Neuron (in vitro differentiated cells): ENCODE measurements at regions not wholly inside any gene's neighbourhood (a gene's known extent, or its start where the extent isn't known, plus 50 kb on each side); places are given as distances from the start of the nearest gene placed in this dataset.
A peak's percentile ranks its signal among the peaks of the same experiment; 100 is the strongest.

Source experiments
- H2AFZ ChIP-seq: one replicate; pipeline ENCODE4 v1.6.1; 2013; ENCODE audit warnings: low read depth, mild to moderate bottlenecking, inconsistent platforms, low read length, moderate library complexity
- H3K27me3 ChIP-seq: one replicate; pipeline ENCODE4 v1.6.1; 2013; ENCODE audit warnings: low read length; ENCODE audit not compliant: insufficient read depth
- H3K36me3 ChIP-seq: one replicate; pipeline ENCODE4 v1.6.1; 2013; ENCODE audit warnings: low read length; ENCODE audit not compliant: insufficient read depth
- H3K4me1 ChIP-seq: one replicate; pipeline ENCODE4 v1.6.1; 2013; ENCODE audit warnings: low read length; ENCODE audit not compliant: insufficient read depth
- H3K4me3 ChIP-seq: 2 replicates; pipeline ENCODE4 v1.5.1; 2013; ENCODE audit warnings: mild to moderate bottlenecking, low read length, moderate library complexity
- H3K9me3 ChIP-seq: one replicate; pipeline ENCODE4 v1.6.1; 2013; ENCODE audit warnings: low read length

DNA sequence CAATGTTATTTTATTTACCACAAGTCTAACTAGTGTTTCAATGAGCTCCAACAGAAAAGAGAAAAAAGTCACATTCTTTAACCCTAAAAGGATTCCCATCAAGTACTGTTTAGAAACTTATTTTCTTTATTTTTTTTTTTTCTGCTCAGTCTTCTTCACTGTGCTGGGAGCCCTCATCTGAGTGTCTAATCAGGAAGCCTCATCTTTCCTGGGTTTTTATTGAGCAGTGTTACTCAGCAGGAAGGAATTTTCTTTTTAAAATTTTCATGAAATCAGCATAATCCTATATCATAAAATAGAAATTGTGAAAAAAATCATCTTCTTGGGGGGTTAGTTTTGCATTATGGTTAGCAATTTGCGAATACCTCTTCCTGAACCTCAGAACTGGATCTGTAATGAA, 453.8 kb downstream of the CDH2 start:
- H3K36me3 ChIP-seq: no peaks in the 10 kb centered on the region
- peaks cover 5% of the 10 kb centered on the region for H3K9me3 ChIP-seq
- H3K4me3 ChIP-seq: no peak overlapping the region
- no peak overlapping the region for H2AFZ ChIP-seq
- no peaks in the 10 kb centered on the region for H3K27me3 ChIP-seq
- peaks cover 12% of the 10 kb centered on the region for H3K4me1 ChIP-seq

DNA sequence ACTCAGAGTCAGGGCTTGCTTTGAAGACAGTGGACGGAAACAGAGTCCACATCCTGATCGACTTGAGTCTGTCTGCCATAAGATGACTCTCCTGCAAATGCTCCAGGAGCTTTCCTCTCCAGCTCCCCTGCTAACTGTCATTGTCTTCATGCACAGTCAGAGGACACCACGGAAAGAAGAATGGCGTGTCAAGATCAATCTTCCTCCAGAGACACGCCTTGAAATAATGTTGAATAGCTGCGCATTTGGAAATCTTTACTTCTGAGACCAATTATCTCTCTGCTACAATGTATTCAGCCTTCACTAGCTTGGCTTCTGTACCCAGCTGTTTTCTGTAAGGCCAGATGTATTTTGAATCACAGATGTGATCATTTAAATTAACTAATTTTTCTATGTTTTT, 457.2 kb downstream of the CDH2 start:
- peaks cover 29% of the 10 kb centered on the region for H3K4me1 ChIP-seq
- no peak overlapping the region for H3K4me3 ChIP-seq
- no peaks in the 10 kb centered on the region for H3K9me3 ChIP-seq
- no peak overlapping the region for H2AFZ ChIP-seq
- no peaks in the 10 kb centered on the region for H3K36me3 ChIP-seq
- no peaks in the 10 kb centered on the region for H3K27me3 ChIP-seq

DNA sequence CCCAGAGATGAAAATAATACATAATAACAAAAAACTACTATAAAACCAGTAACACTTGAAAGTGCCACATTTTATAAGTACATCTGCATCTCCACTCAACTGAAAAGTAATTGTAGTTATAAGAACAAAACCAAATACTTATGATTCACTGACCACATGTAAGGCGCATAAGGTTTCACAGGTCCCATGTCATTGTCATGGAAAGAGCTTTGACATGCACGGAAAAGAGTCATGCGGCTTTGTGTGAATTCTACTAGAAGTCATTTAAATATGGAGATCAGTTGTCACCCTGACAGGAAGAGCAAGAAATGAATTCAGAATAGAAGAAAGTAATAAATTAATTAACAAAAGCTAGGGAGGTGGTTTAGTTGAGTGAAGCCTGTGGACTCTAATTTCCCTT, 459.1 kb downstream of the CDH2 start:
- no peak overlapping the region for H2AFZ ChIP-seq
- no peaks in the 10 kb centered on the region for H3K36me3 ChIP-seq
- H3K4me1 ChIP-seq: peaks cover 43% of the 10 kb centered on the region
- H3K27me3 ChIP-seq: no peaks in the 10 kb centered on the region
- H3K9me3 ChIP-seq: no peaks in the 10 kb centered on the region
- H3K4me3 ChIP-seq: no peak overlapping the region

DNA sequence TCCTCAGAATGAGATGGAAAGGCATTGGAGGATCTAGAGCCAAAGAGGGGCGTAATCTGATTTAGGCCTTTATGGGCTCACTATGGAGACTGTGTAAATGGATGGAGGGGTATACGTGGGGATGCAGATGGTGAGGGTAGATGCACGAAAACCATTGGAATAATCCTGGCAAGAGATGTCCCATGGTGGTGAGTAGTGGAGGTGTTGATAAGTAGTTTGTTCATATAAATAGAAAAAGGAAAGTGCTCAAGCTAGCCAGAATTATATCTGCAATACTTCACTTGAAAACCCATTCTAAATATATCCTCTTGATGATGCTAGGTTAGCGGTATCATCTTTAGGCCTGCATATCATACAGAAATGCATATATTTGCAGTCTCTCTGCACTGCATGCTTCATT, 459.7 kb downstream of the CDH2 start:
- no peaks in the 10 kb centered on the region for H3K9me3 ChIP-seq
- H3K4me3 ChIP-seq: no peak overlapping the region
- H3K27me3 ChIP-seq: no peaks in the 10 kb centered on the region
- peaks cover 49% of the 10 kb centered on the region for H3K4me1 ChIP-seq
- no peak overlapping the region for H2AFZ ChIP-seq
- no peaks in the 10 kb centered on the region for H3K36me3 ChIP-seq

DNA sequence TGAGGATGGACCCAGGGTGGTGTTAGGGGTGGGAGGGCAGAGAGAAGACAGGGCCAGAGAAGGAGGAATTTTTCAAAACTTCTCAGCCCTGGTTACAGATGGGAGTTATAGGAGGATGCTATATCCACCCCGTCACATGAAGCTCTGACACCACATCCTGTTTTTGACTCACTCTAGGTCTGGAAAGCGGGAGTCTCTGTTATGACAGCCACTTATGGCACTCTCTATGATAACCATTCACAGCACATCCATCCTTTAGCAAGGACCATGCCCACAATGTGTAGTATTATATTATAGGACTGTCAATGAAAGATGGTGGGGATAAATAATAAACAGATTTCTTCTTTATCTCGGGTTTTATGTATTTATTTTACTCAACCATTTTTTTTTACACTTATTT, 461.2 kb downstream of the CDH2 start:
- Histone ChIP-seq H3K9me3 (no peaks in the 10 kb centered on the region), H3K4me3 (no peak overlapping the region), H3K4me1 (peaks cover 57% of the 10 kb centered on the region), H2AFZ (no peak overlapping the region), H3K27me3 (no peaks in the 10 kb centered on the region), H3K36me3 (no peaks in the 10 kb centered on the region)

DNA sequence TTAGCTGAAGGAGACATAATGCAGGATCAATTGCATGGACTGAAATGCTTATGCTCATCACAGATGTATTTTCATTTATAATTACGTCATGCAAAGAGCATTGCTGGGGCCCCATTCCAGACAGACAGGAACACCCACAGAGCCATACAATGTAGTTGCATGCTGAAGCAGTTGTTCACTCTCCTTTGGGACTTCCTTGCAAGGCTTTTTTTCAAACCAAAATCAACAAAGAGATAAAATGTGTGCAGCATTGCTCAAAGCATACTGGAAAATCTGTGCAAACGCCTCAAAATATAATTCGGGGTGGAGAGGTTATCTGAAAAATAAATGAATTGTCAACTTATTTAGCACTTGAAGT, 463.2 kb downstream of the CDH2 start:
- Histone ChIP-seq H3K4me1 (peaks cover 57% of the 10 kb centered on the region), H3K27me3 (no peaks in the 10 kb centered on the region), H3K9me3 (peaks cover 3% of the 10 kb centered on the region), H2AFZ (no peak overlapping the region), H3K4me3 (no peak overlapping the region), H3K36me3 (no peaks in the 10 kb centered on the region)

DNA sequence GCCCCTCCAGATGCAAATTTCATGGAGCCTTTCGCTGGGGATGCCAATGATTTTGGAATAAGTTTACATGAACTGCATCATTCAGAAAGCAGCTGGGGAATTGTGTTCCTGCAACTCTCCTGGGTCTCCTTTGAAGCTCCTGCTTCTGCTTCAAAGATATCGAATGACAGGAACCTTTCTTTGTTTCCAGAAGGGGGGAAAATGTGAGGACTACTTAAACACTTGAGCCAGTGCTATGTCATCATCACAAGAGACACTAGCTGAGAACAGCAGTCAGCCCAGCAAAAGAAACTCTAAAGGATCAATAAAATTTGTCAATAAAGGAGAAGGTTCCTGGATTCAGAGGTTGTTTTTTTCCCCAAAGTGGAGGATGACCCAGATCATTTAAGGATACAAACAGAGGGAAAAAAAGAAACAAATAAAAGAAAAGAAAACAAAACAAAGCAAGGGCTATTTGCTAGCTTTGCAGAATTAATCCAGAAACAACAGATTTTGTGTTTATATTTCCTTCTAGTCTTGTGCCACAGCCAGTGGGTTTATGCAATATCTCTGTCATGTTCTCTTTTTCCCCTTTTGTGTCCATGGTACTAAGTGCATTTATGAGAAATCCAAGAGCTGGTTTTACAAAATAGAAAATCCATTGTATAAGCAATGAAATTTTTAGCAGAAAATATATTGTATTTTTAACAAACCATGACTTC, 463.7 kb downstream of the CDH2 start:
- H3K36me3 ChIP-seq: no peaks in the 10 kb centered on the region
- H3K27me3 ChIP-seq: no peaks in the 10 kb centered on the region
- peaks cover 53% of the 10 kb centered on the region for H3K4me1 ChIP-seq
- H2AFZ ChIP-seq: peak overlapping the region; percentile 70
- peak overlapping the region; percentile 14 for H3K4me3 ChIP-seq
- H3K9me3 ChIP-seq: peaks cover 3% of the 10 kb centered on the region

DNA sequence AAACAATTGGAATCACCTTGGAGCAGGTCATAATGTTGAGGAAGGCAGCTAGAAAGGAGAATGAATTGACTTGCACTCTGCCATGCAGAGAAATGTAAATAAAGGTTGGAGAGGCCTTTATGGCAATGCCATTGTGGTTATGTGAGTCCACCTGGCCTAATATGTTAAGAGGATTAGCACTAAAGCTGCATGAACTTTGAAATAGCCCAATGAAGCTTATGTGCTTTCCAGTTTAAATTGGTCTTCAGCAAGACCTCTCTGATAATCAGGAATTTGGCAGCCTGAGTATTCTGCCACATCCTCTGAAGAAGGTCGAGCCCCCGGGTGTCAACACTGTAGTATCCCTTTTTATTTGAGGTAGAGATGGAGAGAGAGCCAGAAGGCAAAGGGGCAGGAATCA, 464.9 kb downstream of the CDH2 start:
- Histone ChIP-seq H3K9me3 (peaks cover 3% of the 10 kb centered on the region), H3K4me1 (peaks cover 42% of the 10 kb centered on the region), H3K36me3 (no peaks in the 10 kb centered on the region), H2AFZ (peak overlapping the region; percentile 70), H3K4me3 (no peak overlapping the region), H3K27me3 (no peaks in the 10 kb centered on the region)

DNA sequence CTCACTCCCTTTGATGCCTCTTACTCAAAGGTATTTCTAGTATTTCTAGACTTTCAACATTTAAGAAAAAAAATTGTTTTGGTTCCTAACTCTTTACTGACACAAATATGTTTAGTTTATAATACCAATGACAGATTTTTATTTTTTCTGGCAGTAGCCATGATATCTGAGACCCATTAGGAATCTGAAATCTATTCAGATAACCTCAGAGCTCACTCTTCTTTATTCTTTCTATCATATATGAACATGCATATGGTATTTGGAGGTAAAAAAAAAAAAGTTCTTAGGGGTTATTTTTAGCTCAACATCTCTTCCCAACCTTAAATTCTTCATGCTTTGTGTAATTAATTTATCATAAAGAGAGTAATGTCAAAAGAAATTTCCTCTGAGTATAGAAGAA, 465.5 kb downstream of the CDH2 start:
- Histone ChIP-seq H2AFZ (no peak overlapping the region), H3K36me3 (no peaks in the 10 kb centered on the region), H3K9me3 (peaks cover 3% of the 10 kb centered on the region), H3K27me3 (no peaks in the 10 kb centered on the region), H3K4me1 (peaks cover 36% of the 10 kb centered on the region), H3K4me3 (no peak overlapping the region)

DNA sequence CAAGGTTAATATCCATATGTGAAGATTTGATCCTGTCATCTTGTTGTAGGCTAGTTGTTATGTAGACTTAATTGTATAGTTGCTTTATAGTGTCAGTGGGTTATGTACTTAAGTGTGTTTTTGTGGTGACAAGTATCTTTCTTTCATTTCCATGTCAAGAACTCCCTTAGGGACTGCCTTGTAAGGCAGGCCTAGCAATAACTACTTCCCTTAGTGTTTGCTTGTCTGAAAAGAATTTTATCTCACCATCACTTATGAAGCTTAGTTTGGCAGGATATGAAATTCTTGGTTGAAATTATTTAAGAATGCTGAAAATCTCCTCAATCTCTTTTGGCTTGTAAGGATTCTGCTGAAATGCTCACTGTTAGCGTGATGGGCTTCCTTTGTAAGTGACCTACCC, 467.6 kb downstream of the CDH2 start:
- Histone ChIP-seq H3K4me1 (peaks cover 39% of the 10 kb centered on the region), H2AFZ (no peak overlapping the region), H3K4me3 (no peak overlapping the region), H3K36me3 (no peaks in the 10 kb centered on the region), H3K27me3 (no peaks in the 10 kb centered on the region), H3K9me3 (peaks cover 3% of the 10 kb centered on the region)

DNA sequence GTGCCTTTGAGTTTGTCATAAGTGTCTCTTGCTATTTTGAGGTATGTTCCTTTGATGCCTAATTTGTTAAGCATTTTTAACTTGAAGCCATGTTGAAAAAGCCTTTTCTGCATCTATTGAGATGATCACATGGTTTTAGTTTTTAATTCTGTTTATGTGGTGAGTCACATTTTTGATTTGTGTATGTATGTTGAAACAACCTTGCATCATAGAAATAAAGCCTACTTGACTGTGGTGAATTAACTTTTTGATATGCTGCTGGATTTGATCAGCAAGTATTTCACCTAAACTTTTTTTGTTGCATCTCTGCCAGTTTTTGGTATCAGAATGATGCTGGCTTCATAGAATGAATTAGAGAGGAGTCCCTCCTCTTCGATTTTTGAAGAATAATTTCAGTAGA, 469.7 kb downstream of the CDH2 start:
- Histone ChIP-seq H2AFZ (no peak overlapping the region), H3K4me3 (no peak overlapping the region), H3K27me3 (no peaks in the 10 kb centered on the region), H3K4me1 (peaks cover 17% of the 10 kb centered on the region), H3K9me3 (peaks cover 3% of the 10 kb centered on the region), H3K36me3 (no peaks in the 10 kb centered on the region)

DNA sequence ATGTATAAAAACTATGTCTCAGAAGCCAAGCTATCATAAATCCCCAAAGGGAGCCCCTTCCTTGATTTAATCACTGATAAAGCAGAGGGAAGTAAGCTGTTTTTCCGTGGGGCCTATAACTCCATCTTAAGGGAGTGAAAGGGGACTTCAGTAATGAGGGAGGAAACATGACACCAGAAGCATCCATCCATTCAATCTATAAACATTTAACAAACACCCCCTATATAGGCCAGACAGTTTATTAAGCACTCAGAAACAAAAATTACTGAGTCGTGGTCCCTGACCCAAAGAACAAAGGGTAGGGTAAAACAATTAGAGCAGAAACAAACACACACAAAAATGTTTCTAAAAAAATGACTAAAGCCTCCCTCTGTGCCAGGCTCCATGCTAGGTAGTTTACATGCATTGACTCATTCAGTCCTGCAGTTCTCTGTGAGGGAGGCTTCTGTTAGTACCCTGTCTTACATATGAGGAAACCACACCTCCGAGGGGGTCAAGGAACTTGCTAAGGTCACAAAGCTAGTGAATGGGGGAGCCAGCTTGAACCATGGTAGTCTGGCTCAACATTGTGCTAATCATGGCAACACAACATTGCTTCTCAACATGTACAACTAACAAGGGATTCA, 472.1 kb downstream of the CDH2 start:
- Histone ChIP-seq H3K4me1 (peaks cover 24% of the 10 kb centered on the region), H3K27me3 (no peaks in the 10 kb centered on the region), H3K36me3 (no peaks in the 10 kb centered on the region), H2AFZ (peak overlapping the region; percentile 19), H3K4me3 (no peak overlapping the region), H3K9me3 (peaks cover 3% of the 10 kb centered on the region)

DNA sequence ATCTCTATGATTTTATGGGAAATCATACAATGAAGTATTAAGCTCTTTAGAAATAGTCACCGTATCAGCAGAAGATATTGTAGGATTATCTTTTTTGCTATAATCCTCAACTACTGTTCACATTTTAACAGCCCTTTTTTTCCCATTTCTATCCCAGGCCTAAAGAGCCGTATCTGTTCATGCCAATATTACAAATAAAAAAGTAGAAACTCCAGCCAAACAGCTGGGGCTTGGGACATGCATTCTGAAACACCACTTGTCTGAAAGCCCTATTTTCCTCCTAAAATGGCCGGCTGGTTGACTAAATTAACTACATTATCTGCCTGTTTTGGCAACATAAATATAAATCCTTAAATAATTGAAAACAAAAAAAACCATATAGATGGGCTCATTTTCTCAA, 477.8 kb downstream of the CDH2 start:
- H3K27me3 ChIP-seq: no peaks in the 10 kb centered on the region
- H3K4me3 ChIP-seq: no peak overlapping the region
- H3K9me3 ChIP-seq: no peaks in the 10 kb centered on the region
- peaks cover 24% of the 10 kb centered on the region for H3K4me1 ChIP-seq
- H3K36me3 ChIP-seq: no peaks in the 10 kb centered on the region
- no peak overlapping the region for H2AFZ ChIP-seq

DNA sequence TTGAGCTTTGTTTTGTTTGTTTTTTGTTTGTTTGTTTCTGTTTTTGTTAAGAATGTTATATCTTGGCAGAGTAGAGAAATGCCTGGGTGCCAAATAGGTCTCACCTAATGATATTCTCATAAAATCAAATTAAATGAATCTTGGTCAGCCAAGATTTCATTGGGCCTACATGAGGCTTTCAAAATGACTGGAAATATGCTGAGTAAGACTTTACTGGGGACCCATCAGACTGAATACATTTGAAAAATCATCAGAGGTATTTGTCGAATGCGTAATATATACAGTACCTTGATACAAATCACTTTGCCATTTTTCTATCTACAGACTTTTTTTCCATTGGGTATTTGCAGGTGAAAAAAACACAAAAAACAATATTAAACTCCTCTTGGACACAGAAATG, 480.8 kb downstream of the CDH2 start:
- no peak overlapping the region for H2AFZ ChIP-seq

More for the DNA sequence above, 480.8 kb downstream of the CDH2 start:
- Histone ChIP-seq H3K27me3 (no peaks in the 10 kb centered on the region), H3K9me3 (no peaks in the 10 kb centered on the region), H3K4me3 (no peak overlapping the region), H3K4me1 (peaks cover 21% of the 10 kb centered on the region), H3K36me3 (no peaks in the 10 kb centered on the region)
